ENCODE measurements at regions not wholly inside any gene's neighbourhood (a gene's known extent, or its start where the extent isn't known, plus 50 kb on each side); places are given as distances from the start of the nearest gene placed in this dataset.

- Histone ChIP-seq H4K20me1 (ENCODE audit: insufficient read depth) (no peaks in the 10 kb centered on the region), H3K36me3 (ENCODE audit: insufficient read depth) (no peaks in the 10 kb centered on the region), H3K27me3 (ENCODE audit: insufficient read depth, low read depth) (no peaks in the 10 kb centered on the region), H3K4me3 (IDR thresholded peaks at IDR 0.05; ENCODE audit: insufficient read depth, low read depth, low read length) (no peak overlapping the region), H3K9ac (no peak overlapping the region), H3K79me2 (ENCODE audit: insufficient read depth, low read depth) (no peaks in the 10 kb centered on the region), H3K4me1 (ENCODE audit: low read depth, poor library complexity, severe bottlenecking) (peaks cover 20% of the 10 kb centered on the region), H3K27ac (no peak overlapping the region), H3K4me2 (no peak overlapping the region), H2AFZ (ENCODE audit: low read depth) (no peak overlapping the region)
- no peak for TF ChIP-seq CTCF (conservative IDR thresholded peaks at IDR 0.05; ENCODE audit: low read depth, low read length)
These were observed 549.1 kb downstream of the CSNK1G3 start for GRCh38 chr5:124061068-124061430.

- H3K79me2 ChIP-seq (ENCODE audit: insufficient read depth, low read depth) = no peaks in the 10 kb centered on the region
- peaks cover 24% of the 10 kb centered on the region for H3K4me1 ChIP-seq (ENCODE audit: low read depth, poor library complexity, severe bottlenecking)
- no peaks in the 10 kb centered on the region for H3K36me3 ChIP-seq (ENCODE audit: insufficient read depth)
- no peak overlapping the region for H2AFZ ChIP-seq (ENCODE audit: low read depth)
- no peak overlapping the region for H3K4me2 ChIP-seq
- H3K27ac ChIP-seq = no peak overlapping the region
- no peak for TF ChIP-seq CTCF (conservative IDR thresholded peaks at IDR 0.05; ENCODE audit: low read depth, low read length)
- H4K20me1 ChIP-seq (ENCODE audit: insufficient read depth) = no peaks in the 10 kb centered on the region
- H3K4me3 ChIP-seq (IDR thresholded peaks at IDR 0.05; ENCODE audit: insufficient read depth, low read depth, low read length) = no peak overlapping the region
- no peaks in the 10 kb centered on the region for H3K27me3 ChIP-seq (ENCODE audit: insufficient read depth, low read depth)
- H3K9ac ChIP-seq = no peak overlapping the region
These were observed 548.6 kb downstream of the CSNK1G3 start for GRCh38 chr5:124060413-124061067.

DNA sequence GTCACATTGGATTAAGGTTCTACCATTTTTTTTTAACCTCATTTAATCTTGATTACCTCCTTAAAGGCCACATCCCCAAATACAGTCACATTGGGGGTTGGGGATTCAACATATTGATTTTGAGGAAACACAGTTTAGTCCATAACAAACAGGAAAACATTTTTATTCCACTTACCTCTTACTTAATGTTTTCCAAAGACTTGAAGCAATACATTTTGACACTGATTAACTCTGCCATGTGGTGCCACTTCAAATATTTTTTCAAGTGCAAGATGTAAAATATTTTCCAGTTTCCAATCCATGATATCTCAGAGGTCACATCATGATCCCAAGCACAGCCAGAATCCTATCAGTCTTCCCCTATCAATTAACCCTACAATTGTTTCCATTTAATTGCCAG, 548.0 kb downstream of the CSNK1G3 start:
- Histone ChIP-seq H3K27me3 (ENCODE audit: insufficient read depth, low read depth) (no peaks in the 10 kb centered on the region), H3K9ac (no peak overlapping the region), H3K4me1 (ENCODE audit: low read depth, poor library complexity, severe bottlenecking) (peaks cover 29% of the 10 kb centered on the region), H3K4me3 (IDR thresholded peaks at IDR 0.05; ENCODE audit: insufficient read depth, low read depth, low read length) (no peak overlapping the region), H3K4me2 (no peak overlapping the region), H3K79me2 (ENCODE audit: insufficient read depth, low read depth) (no peaks in the 10 kb centered on the region), H2AFZ (ENCODE audit: low read depth) (no peak overlapping the region), H3K36me3 (ENCODE audit: insufficient read depth) (no peaks in the 10 kb centered on the region), H4K20me1 (ENCODE audit: insufficient read depth) (no peaks in the 10 kb centered on the region), H3K27ac (no peak overlapping the region)
- TF ChIP-seq CTCF (conservative IDR thresholded peaks at IDR 0.05; ENCODE audit: low read depth, low read length) = no peak

GRCh38 chr5:124059200-124059599, 547.2 kb downstream of the CSNK1G3 start:
- peaks cover 37% of the 10 kb centered on the region for H3K4me1 ChIP-seq (ENCODE audit: low read depth, poor library complexity, severe bottlenecking)
- H3K36me3 ChIP-seq (ENCODE audit: insufficient read depth) = no peaks in the 10 kb centered on the region
- H3K9ac ChIP-seq = no peak overlapping the region
- no peaks in the 10 kb centered on the region for H3K79me2 ChIP-seq (ENCODE audit: insufficient read depth, low read depth)
- H3K4me3 ChIP-seq (IDR thresholded peaks at IDR 0.05; ENCODE audit: insufficient read depth, low read depth, low read length) = no peak overlapping the region
- no peak overlapping the region for H2AFZ ChIP-seq (ENCODE audit: low read depth)
- H3K4me2 ChIP-seq = no peak overlapping the region
- no peak overlapping the region for H3K27ac ChIP-seq
- TF ChIP-seq CTCF (conservative IDR thresholded peaks at IDR 0.05; ENCODE audit: low read depth, low read length) = no peak
- no peaks in the 10 kb centered on the region for H4K20me1 ChIP-seq (ENCODE audit: insufficient read depth)
- H3K27me3 ChIP-seq (ENCODE audit: insufficient read depth, low read depth) = no peaks in the 10 kb centered on the region
